ENCODE measurements at regions not wholly inside any gene's neighbourhood (a gene's known extent, or its start where the extent isn't known, plus 50 kb on each side); places are given as distances from the start of the nearest gene placed in this dataset.
"Not testable (repeated sequence)": the region's sequence is repeated elsewhere in the genome, so short reads cannot be mapped to it uniquely, and the experiment has no call there.

GRCh38 chr1:116819081-116819480 is 64.9 kb downstream of the CD2 start:
- no peak for DNase-seq

GRCh38 chr1:116820369-116820768 is 66.1 kb downstream of the CD2 start:
- DNase-seq: no peak

- no peak for DNase-seq
Measured at GRCh38 chr1:116821763-116822162, 67.5 kb downstream of the CD2 start.

GRCh38 chr1:116824631-116825206 is 70.5 kb downstream of the CD2 start:
- no peak for DNase-seq

GRCh38 chr1:116825207-116825719 is 71.0 kb downstream of the CD2 start:
- DNase-seq: no peak

GRCh38 chr1:116825720-116826438 is 71.6 kb downstream of the CD2 start:
- no peak for DNase-seq

- peak; percentile 68 for DNase-seq
Measured at GRCh38 chr1:116826818-116827606, 72.8 kb downstream of the CD2 start.

GRCh38 chr1:116827607-116828105 is 73.4 kb downstream of the CD2 start:
- no peak for DNase-seq

- no peak for DNase-seq
Measured at GRCh38 chr1:116832308-116832931, 77.3 kb upstream of the PTGFRN start.

GRCh38 chr1:116832932-116833578 is 76.7 kb upstream of the PTGFRN start:
- DNase-seq: no peak

- DNase-seq: no peak
Measured at GRCh38 chr1:116833718-116834117, 76.0 kb upstream of the PTGFRN start.

- no peak for DNase-seq
Measured at GRCh38 chr1:116834595-116834994, 75.1 kb upstream of the PTGFRN start.

GRCh38 chr1:116835161-116835560 is 74.6 kb upstream of the PTGFRN start:
- no peak for DNase-seq

- DNase-seq: no peak
Measured at GRCh38 chr1:116836099-116836498, 73.6 kb upstream of the PTGFRN start.

GRCh38 chr1:116841569-116842344 is 68.0 kb upstream of the PTGFRN start:
- DNase-seq: no peak

GRCh38 chr1:116842654-116843053 is 67.1 kb upstream of the PTGFRN start:
- no peak for DNase-seq

GRCh38 chr1:116844775-116845174 is 64.9 kb upstream of the PTGFRN start:
- DNase-seq: no peak

GRCh38 chr1:116847190-116847589 is 62.5 kb upstream of the PTGFRN start:
- no peak for DNase-seq

- DNase-seq: no peak
Measured at GRCh38 chr1:116847688-116848531, 61.8 kb upstream of the PTGFRN start.

- no peak for DNase-seq
Measured at GRCh38 chr1:116850436-116850835, 59.3 kb upstream of the PTGFRN start.

GRCh38 chr1:116851189-116851588 is 58.5 kb upstream of the PTGFRN start:
- DNase-seq: not testable (repeated sequence)

All from CD4-positive, alpha-beta T cell treated with Interleukin-6 for 4 hours (primary cell).